Keratinocyte (primary cell): ENCODE measurements at regions not wholly inside any gene's neighbourhood (a gene's known extent, or its start where the extent isn't known, plus 50 kb on each side); places are given as distances from the start of the nearest gene placed in this dataset.

Source experiments
- DNase-seq: peaks from one replicate; pipeline ENCODE4 v3.0.0-alpha.2; 2011; ENCODE audit warnings: low read depth, missing footprints, low spot score
- FAIRE-seq: peaks from 2 replicates; lab custom pipeline; 2011; peaks lifted over from hg19 to GRCh38; lab: Jason Lieb, UNC
- H2AFZ ChIP-seq: 2 replicates; pipeline ENCODE4 v1.6.0; 2012; ENCODE audit warnings: low read length, control low read depth, inconsistent platforms; ENCODE audit not compliant: control insufficient read depth
- H3K27ac ChIP-seq: 2 replicates; pipeline ENCODE4 v1.5.1; 2011; ENCODE audit warnings: low read length; ENCODE audit not compliant: control insufficient read depth, insufficient read depth
- H3K27me3 ChIP-seq: 3 replicates; pipeline ENCODE4 v1.6.0; 2011; ENCODE audit warnings: low read length; ENCODE audit not compliant: control insufficient read depth, insufficient read depth; ENCODE audit errors: extremely low read depth
- H3K36me3 ChIP-seq, 2 experiments: 2 replicates in 1 of 2; 3 replicates in 1 of 2; pipeline ENCODE4 v1.5.1; 2011; ENCODE audit warnings: low read length in 2 of 2, mild to moderate bottlenecking in 1 of 2; ENCODE audit not compliant: control insufficient read depth in 2 of 2, insufficient read depth in 2 of 2; ENCODE audit errors: extremely low read depth in 1 of 2
- H3K4me1 ChIP-seq: 3 replicates; pipeline ENCODE4 v1.5.1; 2011; ENCODE audit warnings: low read length; ENCODE audit not compliant: control insufficient read depth, insufficient read depth; ENCODE audit errors: extremely low read depth
- H3K4me2 ChIP-seq: 3 replicates; pipeline ENCODE4 v1.6.0; 2011; ENCODE audit warnings: low read depth, low read length; ENCODE audit not compliant: control insufficient read depth, insufficient read depth; ENCODE audit errors: extremely low read depth
- H3K4me3 ChIP-seq, 3 experiments: fragments of 200-600 bp in 1 of 3; sonication (generic) in 1 of 3; 2 replicates in 2 of 3; 3 replicates in 1 of 3; pipeline ENCODE4 v1.5.1; 2011 to 2016; ENCODE audit warnings: low read length in 3 of 3, mild to moderate bottlenecking in 3 of 3, control low read depth in 2 of 3, inconsistent platforms in 1 of 3, low read depth in 1 of 3, mixed read lengths in 1 of 3, mixed run types in 1 of 3, moderate library complexity in 1 of 3; ENCODE audit not compliant: control insufficient read depth in 2 of 3, insufficient read depth in 2 of 3; ENCODE audit errors: extremely low read depth in 1 of 3
- H3K79me2 ChIP-seq: 2 replicates; pipeline ENCODE4 v1.6.0; 2012; ENCODE audit warnings: low read length; ENCODE audit not compliant: control insufficient read depth, insufficient read depth
- H3K9ac ChIP-seq: 3 replicates; pipeline ENCODE4 v1.6.0; 2011; ENCODE audit warnings: low read length; ENCODE audit not compliant: control insufficient read depth, insufficient read depth; ENCODE audit errors: extremely low read depth
- H3K9me1 ChIP-seq: 3 replicates; pipeline ENCODE4 v1.6.0; 2011; ENCODE audit warnings: low read length; ENCODE audit not compliant: control insufficient read depth, insufficient read depth; ENCODE audit errors: extremely low read depth
- H3K9me3 ChIP-seq: 2 replicates; pipeline ENCODE4 v1.5.1; 2012; ENCODE audit warnings: low read depth, low read length; ENCODE audit not compliant: control insufficient read depth
- H4K20me1 ChIP-seq: 3 replicates; pipeline ENCODE4 v1.6.0; 2011; ENCODE audit warnings: low read length; ENCODE audit not compliant: control insufficient read depth, insufficient read depth; ENCODE audit errors: extremely low read depth
- EZH2 ChIP-seq: IDR thresholded peaks from one replicate; pipeline ENCODE4 v1.6.1; 2012; ENCODE audit warnings: inconsistent platforms, mild to moderate bottlenecking, low read length, moderate library complexity
- dilution Hi-C: fragments of 300-500 bp; cut with MboI; formaldehyde crosslinking; loops from one replicate; pipeline ENCODE4 v1.7.0; 2020; ENCODE audit warnings: low sequenced_read_pairs; ENCODE audit not compliant: extremely low pct_ligation_motif_present
- TF ChIP-seq, protein P1 (sequence below), 3 experiments: IDR thresholded peaks in 1 of 3; conservative IDR thresholded peaks in 1 of 3; optimal IDR thresholded peaks in 1 of 3; 2 replicates in 2 of 3; 3 replicates in 1 of 3; pipeline versions ENCODE3 to v1.5.1; 2011; ENCODE audit warnings: low read length in 3 of 3, mild to moderate bottlenecking in 3 of 3, moderate library complexity in 2 of 3, control low read depth in 1 of 3, inconsistent platforms in 1 of 3; ENCODE audit not compliant: insufficient read depth in 2 of 3; ENCODE audit errors: extremely low read depth in 1 of 3

DNA sequence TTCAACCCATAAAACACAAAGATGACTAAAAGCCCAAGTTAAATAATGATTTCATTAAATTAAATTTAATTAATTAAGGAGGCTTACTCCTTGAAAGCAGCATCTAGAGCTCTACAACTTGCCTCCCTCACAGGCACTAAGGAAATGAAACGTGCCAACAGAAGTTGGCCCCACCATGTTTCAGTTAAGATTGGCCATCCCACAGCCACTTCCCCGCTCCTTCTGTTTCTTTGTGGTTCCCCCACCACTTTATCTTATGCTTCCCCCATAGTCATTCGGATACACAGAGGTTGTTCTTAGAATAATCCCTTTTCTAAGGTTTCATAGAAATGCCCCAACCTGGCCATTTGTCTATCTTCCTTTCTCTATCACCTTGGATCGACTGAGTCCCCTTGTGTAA is 101.6 kb upstream of the RIOK3 start:
- H4K20me1 ChIP-seq: no peaks in the 10 kb centered on the region
- H3K4me2 ChIP-seq: no peak overlapping the region
- H3K36me3 ChIP-seq: peaks cover 2 to 7% of the 10 kb centered on the region in 2 experiments
- H3K27me3 ChIP-seq: no peaks in the 10 kb centered on the region
- H3K27ac ChIP-seq: no peak overlapping the region
- H3K4me1 ChIP-seq: peaks cover 3% of the 10 kb centered on the region
- no peak overlapping the region for H3K9ac ChIP-seq
- FAIRE-seq (no peak), DNase-seq (no peak)
- no peak overlapping the region for H2AFZ ChIP-seq
- TF ChIP-seq, protein P1, sequence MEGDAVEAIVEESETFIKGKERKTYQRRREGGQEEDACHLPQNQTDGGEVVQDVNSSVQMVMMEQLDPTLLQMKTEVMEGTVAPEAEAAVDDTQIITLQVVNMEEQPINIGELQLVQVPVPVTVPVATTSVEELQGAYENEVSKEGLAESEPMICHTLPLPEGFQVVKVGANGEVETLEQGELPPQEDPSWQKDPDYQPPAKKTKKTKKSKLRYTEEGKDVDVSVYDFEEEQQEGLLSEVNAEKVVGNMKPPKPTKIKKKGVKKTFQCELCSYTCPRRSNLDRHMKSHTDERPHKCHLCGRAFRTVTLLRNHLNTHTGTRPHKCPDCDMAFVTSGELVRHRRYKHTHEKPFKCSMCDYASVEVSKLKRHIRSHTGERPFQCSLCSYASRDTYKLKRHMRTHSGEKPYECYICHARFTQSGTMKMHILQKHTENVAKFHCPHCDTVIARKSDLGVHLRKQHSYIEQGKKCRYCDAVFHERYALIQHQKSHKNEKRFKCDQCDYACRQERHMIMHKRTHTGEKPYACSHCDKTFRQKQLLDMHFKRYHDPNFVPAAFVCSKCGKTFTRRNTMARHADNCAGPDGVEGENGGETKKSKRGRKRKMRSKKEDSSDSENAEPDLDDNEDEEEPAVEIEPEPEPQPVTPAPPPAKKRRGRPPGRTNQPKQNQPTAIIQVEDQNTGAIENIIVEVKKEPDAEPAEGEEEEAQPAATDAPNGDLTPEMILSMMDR (optimal IDR thresholded peaks at IDR 0.05 in 1 of 3, IDR thresholded peaks at IDR 0.05 in 1 of 3, conservative IDR thresholded peaks at IDR 0.05 in 1 of 3; ENCODE audit: extremely low read depth in 1 of 3, insufficient read depth in 2 of 3, low read length in 3 of 3): no peak
- no peak for TF ChIP-seq EZH2
- dilution Hi-C loops: no loop called here
- no peaks in the 10 kb centered on the region for H3K79me2 ChIP-seq
- no peaks in the 10 kb centered on the region for H3K9me1 ChIP-seq
- H3K4me3 ChIP-seq: no peak overlapping the region
- no peaks in the 10 kb centered on the region for H3K9me3 ChIP-seq

- no peaks in the 10 kb centered on the region for H3K9me3 ChIP-seq
- DNase-seq (no peak), FAIRE-seq (no peak)
- no peak overlapping the region for H3K27ac ChIP-seq
- H3K9ac ChIP-seq: no peak overlapping the region
- no peak overlapping the region for H3K4me2 ChIP-seq
- no peak for TF ChIP-seq EZH2
- TF ChIP-seq, protein P1 (optimal IDR thresholded peaks at IDR 0.05 in 1 of 3, IDR thresholded peaks at IDR 0.05 in 1 of 3, conservative IDR thresholded peaks at IDR 0.05 in 1 of 3; ENCODE audit: extremely low read depth in 1 of 3, insufficient read depth in 2 of 3, low read length in 3 of 3): no peak
- H3K79me2 ChIP-seq: no peaks in the 10 kb centered on the region
- no peaks in the 10 kb centered on the region for H3K27me3 ChIP-seq
- H3K36me3 ChIP-seq: peaks cover 2 to 7% of the 10 kb centered on the region in 2 experiments
- no peak overlapping the region for H2AFZ ChIP-seq
- peaks cover 3% of the 10 kb centered on the region for H3K4me1 ChIP-seq
- H3K9me1 ChIP-seq: no peaks in the 10 kb centered on the region
- no peak overlapping the region for H3K4me3 ChIP-seq
- no peaks in the 10 kb centered on the region for H4K20me1 ChIP-seq
- dilution Hi-C loops: no loop called here
Observed at GRCh38 chr18:23352042-23352441, 101.0 kb upstream of the RIOK3 start.
